ENCODE measurements at regions not wholly inside any gene's neighbourhood (a gene's known extent, or its start where the extent isn't known, plus 50 kb on each side); places are given as distances from the start of the nearest gene placed in this dataset.
"Not testable (repeated sequence)": the region's sequence is repeated elsewhere in the genome, so short reads cannot be mapped to it uniquely, and the experiment has no call there.

GRCh38 chr11:110517381-110517780 is 87.6 kb downstream of the FDX1 start:
- TF ChIP-seq TCF7L2 (IDR thresholded peaks at IDR 0.05; ENCODE audit: low read depth, low read length); CTCF (IDR thresholded peaks at IDR 0.05): not testable (repeated sequence)

All from Panc1 (cell line).